ENCODE measurements at regions not wholly inside any gene's neighbourhood (a gene's known extent, or its start where the extent isn't known, plus 50 kb on each side); places are given as distances from the start of the nearest gene placed in this dataset.

- H3K9me3 ChIP-seq (ENCODE audit: low read length), result no peaks in the 10 kb centered on the region
- FAIRE-seq (no peak), DNase-seq (ENCODE audit: low spot score) (no peak), ATAC-seq (no peak)
- no peak for TF ChIP-seq ZNF280D (CRISPR knock-in tag; IDR thresholded peaks at IDR 0.05)
- TF ChIP-seq SMAD1 (CRISPR knock-in tag; IDR thresholded peaks at IDR 0.05; ENCODE audit: borderline replicate concordance, low read depth), result no peak
- H3K4me1 ChIP-seq (ENCODE audit: insufficient read depth, low read length), result no peaks in the 10 kb centered on the region
- H3K4me2 ChIP-seq (ENCODE audit: low read depth, low read length), result no peak overlapping the region
- in situ Hi-C loops (cut with HindIII; ENCODE audit: extremely low pct_ligation_motif_present, low pct_unique_long_range_greater_than_20kb) (no loop called here), intact Hi-C loops (cut with micrococcal nuclease; ENCODE audit: unreplicated experiment) (no loop called here)
- H3K27ac ChIP-seq (ENCODE audit: extremely low read length, insufficient read depth, low read length), result no peak overlapping the region
- no peak overlapping the region for H2AFZ ChIP-seq (ENCODE audit: low read length)
- no peak overlapping the region for H3K9ac ChIP-seq (ENCODE audit: insufficient read depth, low read depth, low read length)
- H3K27me3 ChIP-seq (ENCODE audit: control insufficient read depth in 1 of 2, insufficient read depth in 2 of 2, low read length in 2 of 2), result no peaks in the 10 kb centered on the region
- ChIA-PET CTCF (ENCODE audit: low intra/inter-chr PET ratio, low total read pairs) (no interaction called here), POLR2A (no interaction called here)
- H3K79me2 ChIP-seq (ENCODE audit: insufficient read depth, low read length), result no peaks in the 10 kb centered on the region
- WGBS (ENCODE audit: low lambda C conversion rate), result 21% methylated on average over 5 of the region's 5 CpGs
- no peak overlapping the region for H3K4me3 ChIP-seq (replicated peaks in 1 of 3; ENCODE audit: insufficient read depth in 1 of 3, low read depth in 2 of 3, low read length in 3 of 3)
- H4K20me1 ChIP-seq (ENCODE audit: insufficient read depth, low read length), result no peaks in the 10 kb centered on the region
- no peaks in the 10 kb centered on the region for H3K36me3 ChIP-seq (replicated peaks in 1 of 2; ENCODE audit: control insufficient read depth in 1 of 2, insufficient read depth in 2 of 2, low read length in 2 of 2)
- BruUV-seq (replicated peaks), result no TSS peak
Observed at GRCh38 chr5:125290935-125291334, 544.5 kb upstream of the ZNF608 start.

GRCh38 chr5:125291447-125291846 lies 545.0 kb upstream of the ZNF608 start:
- no peaks in the 10 kb centered on the region for H3K9me3 ChIP-seq (ENCODE audit: low read length)
- no peak overlapping the region for H3K27ac ChIP-seq (ENCODE audit: extremely low read length, insufficient read depth, low read length)
- TF ChIP-seq PLSCR1 (CRISPR knock-in tag; IDR thresholded peaks at IDR 0.05; ENCODE audit: borderline replicate concordance), result no peak
- TF ChIP-seq MXI1 (IDR thresholded peaks at IDR 0.05; ENCODE audit: borderline replicate concordance, low read depth, low read length), result no peak
- no peak for TF ChIP-seq SPEN (CRISPR knock-in tag; IDR thresholded peaks at IDR 0.05; ENCODE audit: low read depth)
- no peak for TF ChIP-seq ZNF17 (CRISPR knock-in tag; IDR thresholded peaks at IDR 0.05)
- no peak for TF ChIP-seq ZNF609 (CRISPR knock-in tag; IDR thresholded peaks at IDR 0.05; ENCODE audit: borderline replicate concordance)
- POLR2A ChIA-PET, result no interaction called here
- no peak overlapping the region for H3K4me2 ChIP-seq (ENCODE audit: low read depth, low read length)
- H3K4me3 ChIP-seq (replicated peaks in 1 of 3; ENCODE audit: insufficient read depth in 1 of 3, low read depth in 2 of 3, low read length in 3 of 3), result no peak overlapping the region
- CTCF ChIA-PET (ENCODE audit: low intra/inter-chr PET ratio, low total read pairs), result no interaction called here
- in situ Hi-C loops (cut with HindIII; ENCODE audit: extremely low pct_ligation_motif_present, low pct_unique_long_range_greater_than_20kb), result no loop called here
- no peaks in the 10 kb centered on the region for H3K27me3 ChIP-seq (ENCODE audit: control insufficient read depth in 1 of 2, insufficient read depth in 2 of 2, low read length in 2 of 2)
- no peaks in the 10 kb centered on the region for H4K20me1 ChIP-seq (ENCODE audit: insufficient read depth, low read length)
- H2AFZ ChIP-seq (ENCODE audit: low read length), result no peak overlapping the region
- ATAC-seq (no peak), FAIRE-seq (no peak), DNase-seq (ENCODE audit: low spot score) (no peak)
- no peaks in the 10 kb centered on the region for H3K79me2 ChIP-seq (ENCODE audit: insufficient read depth, low read length)
- intact Hi-C loops (cut with micrococcal nuclease; ENCODE audit: unreplicated experiment), result no loop called here
- BruUV-seq (replicated peaks), result no TSS peak
- whole genome bisulfite sequencing (ENCODE audit: low lambda C conversion rate), result 1% methylated on average over 4 of the region's 4 CpGs
- no peaks in the 10 kb centered on the region for H3K36me3 ChIP-seq (replicated peaks in 1 of 2; ENCODE audit: control insufficient read depth in 1 of 2, insufficient read depth in 2 of 2, low read length in 2 of 2)
- no peak overlapping the region for H3K9ac ChIP-seq (ENCODE audit: insufficient read depth, low read depth, low read length)
- no peaks in the 10 kb centered on the region for H3K4me1 ChIP-seq (ENCODE audit: insufficient read depth, low read length)

Data from HepG2 (cell line).